ENCODE measurements at regions not wholly inside any gene's neighbourhood (a gene's known extent, or its start where the extent isn't known, plus 50 kb on each side); places are given as distances from the start of the nearest gene placed in this dataset.

GRCh38 chr13:67791047-67791446 is 560.9 kb upstream of the PCDH9 start:
- TF ChIP-seq CTCF (IDR thresholded peaks at IDR 0.05): no peak
- TF ChIP-seq POLR2A (IDR thresholded peaks at IDR 0.05): no peak
